ENCODE measurements at regions not wholly inside any gene's neighbourhood (a gene's known extent, or its start where the extent isn't known, plus 50 kb on each side); places are given as distances from the start of the nearest gene placed in this dataset.

- intact Hi-C loops (cut with DNase I; ENCODE audit: low total_unique reads) (no loop called here), in situ Hi-C loops (cut with MboI; ENCODE audit: low sequenced_read_pairs in 4 of 4) (no loop called here)
- Histone ChIP-seq H3K4me3 (no peak overlapping the region), H3K36me3 (no peaks in the 10 kb centered on the region), H3K9me3 (no peaks in the 10 kb centered on the region), H3K27ac (no peak overlapping the region), H3K4me1 (no peaks in the 10 kb centered on the region), H3K27me3 (no peaks in the 10 kb centered on the region)
- ATAC-seq (no peak), DNase-seq (no peak)
- no peak for TF ChIP-seq CTCF (IDR thresholded peaks at IDR 0.05 in 4 of 5, conservative IDR thresholded peaks at IDR 0.05 in 1 of 5)
- no peak for TF ChIP-seq POLR2A (IDR thresholded peaks at IDR 0.05)
Observed at GRCh38 chr3:70516076-70516475, 203.6 kb upstream of the MDFIC2 start.

GRCh38 chr3:70507486-70507885 lies 195.0 kb upstream of the MDFIC2 start:
- H3K36me3 ChIP-seq, result no peaks in the 10 kb centered on the region
- DNase-seq (no peak), ATAC-seq (no peak)
- no peak overlapping the region for H3K27ac ChIP-seq
- H3K27me3 ChIP-seq, result no peaks in the 10 kb centered on the region
- intact Hi-C loops (cut with DNase I; ENCODE audit: low total_unique reads) (no loop called here), in situ Hi-C loops (cut with MboI; ENCODE audit: low sequenced_read_pairs in 4 of 4) (no loop called here)
- no peaks in the 10 kb centered on the region for H3K4me1 ChIP-seq
- H3K9me3 ChIP-seq, result no peaks in the 10 kb centered on the region
- no peak for TF ChIP-seq CTCF (IDR thresholded peaks at IDR 0.05 in 4 of 5, conservative IDR thresholded peaks at IDR 0.05 in 1 of 5)
- TF ChIP-seq POLR2A (IDR thresholded peaks at IDR 0.05), result no peak
- no peak overlapping the region for H3K4me3 ChIP-seq

- in situ Hi-C loops (cut with MboI; ENCODE audit: low sequenced_read_pairs in 4 of 4), result no loop called here
- no peaks in the 10 kb centered on the region for H3K27me3 ChIP-seq
- no peak for DNase-seq
Observed at GRCh38 chr3:70506775-70507174, 194.3 kb upstream of the MDFIC2 start.

GRCh38 chr3:70501561-70501960 lies 189.1 kb upstream of the MDFIC2 start:
- intact Hi-C loops (cut with DNase I; ENCODE audit: low total_unique reads) (no loop called here), in situ Hi-C loops (cut with MboI; ENCODE audit: low sequenced_read_pairs in 4 of 4) (no loop called here)
- Histone ChIP-seq H3K27me3 (no peaks in the 10 kb centered on the region), H3K27ac (no peak overlapping the region), H3K4me1 (no peaks in the 10 kb centered on the region), H3K4me3 (no peak overlapping the region), H3K9me3 (no peaks in the 10 kb centered on the region), H3K36me3 (no peaks in the 10 kb centered on the region)
- no peak for ATAC-seq
- TF ChIP-seq CTCF (IDR thresholded peaks at IDR 0.05 in 4 of 5, conservative IDR thresholded peaks at IDR 0.05 in 1 of 5), result no peak
- no peak for TF ChIP-seq POLR2A (IDR thresholded peaks at IDR 0.05)
- no peak for DNase-seq

More at GRCh38 chr3:70506775-70507174, 194.3 kb upstream of the MDFIC2 start:
- no peak overlapping the region for H3K27ac ChIP-seq
- intact Hi-C loops (cut with DNase I; ENCODE audit: low total_unique reads), result no loop called here
- H3K4me3 ChIP-seq, result no peak overlapping the region
- no peaks in the 10 kb centered on the region for H3K9me3 ChIP-seq
- H3K36me3 ChIP-seq, result no peaks in the 10 kb centered on the region
- ATAC-seq, result no peak
- TF ChIP-seq CTCF (IDR thresholded peaks at IDR 0.05 in 4 of 5, conservative IDR thresholded peaks at IDR 0.05 in 1 of 5) (no peak), POLR2A (IDR thresholded peaks at IDR 0.05) (no peak)
- no peaks in the 10 kb centered on the region for H3K4me1 ChIP-seq

- Histone ChIP-seq H3K4me1 (no peaks in the 10 kb centered on the region), H3K9me3 (no peaks in the 10 kb centered on the region), H3K27me3 (no peaks in the 10 kb centered on the region), H3K27ac (no peak overlapping the region), H3K36me3 (no peaks in the 10 kb centered on the region), H3K4me3 (no peak overlapping the region)
- in situ Hi-C loops (cut with MboI; ENCODE audit: low sequenced_read_pairs in 4 of 4) (no loop called here), intact Hi-C loops (cut with DNase I; ENCODE audit: low total_unique reads) (no loop called here)
- ATAC-seq (no peak), DNase-seq (no peak)
- TF ChIP-seq POLR2A (IDR thresholded peaks at IDR 0.05) (no peak), CTCF (IDR thresholded peaks at IDR 0.05 in 4 of 5, conservative IDR thresholded peaks at IDR 0.05 in 1 of 5) (no peak)
Observed at GRCh38 chr3:70488816-70489215, 176.4 kb upstream of the MDFIC2 start.

All from gastrocnemius medialis (tissue), 4 donors.